Embryonic facial prominence (tissue), 1 donor: ENCODE measurements at regions not wholly inside any gene's neighbourhood (a gene's known extent, or its start where the extent isn't known, plus 50 kb on each side); places are given as distances from the start of the nearest gene placed in this dataset.
"Not testable (repeated sequence)": the region's sequence is repeated elsewhere in the genome, so short reads cannot be mapped to it uniquely, and the experiment has no call there.

Experiments used
- DNase-seq: peaks from one replicate; pipeline ENCODE4 v3.0.0-alpha.2; 2016; ENCODE audit errors: extremely low spot score

DNA sequence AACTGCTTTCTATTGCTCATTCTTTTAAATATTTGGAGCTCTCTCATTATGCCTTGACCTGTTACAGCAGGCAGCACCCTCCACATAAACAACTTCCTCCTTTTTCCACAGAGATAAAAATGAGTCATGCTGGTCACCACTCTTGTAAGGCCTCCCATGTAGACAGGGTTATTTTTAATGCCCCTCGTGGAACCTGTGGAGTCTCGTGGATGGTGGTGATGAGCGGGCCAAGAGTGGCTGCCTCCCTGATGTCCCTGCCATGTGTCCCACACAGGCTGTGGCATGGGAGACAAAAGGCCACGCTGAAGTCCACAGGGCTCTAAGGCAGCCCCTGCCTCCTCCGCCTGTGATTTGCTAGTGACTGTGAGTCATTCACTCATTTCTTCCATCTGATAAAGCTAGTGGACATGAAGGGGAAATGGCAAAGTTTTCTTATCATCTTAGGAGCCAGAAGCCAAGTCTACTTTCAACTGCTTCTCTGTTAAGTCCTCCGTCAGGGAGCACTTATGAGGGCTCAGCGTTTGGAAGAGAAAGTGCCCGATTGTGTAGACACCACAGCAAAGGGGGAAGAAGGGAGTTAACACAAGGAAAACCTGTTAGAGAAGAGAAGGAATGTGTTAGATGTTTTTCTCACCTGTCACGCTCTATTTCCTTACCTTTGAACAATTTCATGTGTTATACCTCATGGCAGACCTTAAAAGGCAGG is 121.6 kb upstream of the FAT1 start:
- DNase-seq: no peak

- DNase-seq: no peak
Measured at GRCh38 chr4:186846426-186846825, 122.8 kb upstream of the FAT1 start.

DNA sequence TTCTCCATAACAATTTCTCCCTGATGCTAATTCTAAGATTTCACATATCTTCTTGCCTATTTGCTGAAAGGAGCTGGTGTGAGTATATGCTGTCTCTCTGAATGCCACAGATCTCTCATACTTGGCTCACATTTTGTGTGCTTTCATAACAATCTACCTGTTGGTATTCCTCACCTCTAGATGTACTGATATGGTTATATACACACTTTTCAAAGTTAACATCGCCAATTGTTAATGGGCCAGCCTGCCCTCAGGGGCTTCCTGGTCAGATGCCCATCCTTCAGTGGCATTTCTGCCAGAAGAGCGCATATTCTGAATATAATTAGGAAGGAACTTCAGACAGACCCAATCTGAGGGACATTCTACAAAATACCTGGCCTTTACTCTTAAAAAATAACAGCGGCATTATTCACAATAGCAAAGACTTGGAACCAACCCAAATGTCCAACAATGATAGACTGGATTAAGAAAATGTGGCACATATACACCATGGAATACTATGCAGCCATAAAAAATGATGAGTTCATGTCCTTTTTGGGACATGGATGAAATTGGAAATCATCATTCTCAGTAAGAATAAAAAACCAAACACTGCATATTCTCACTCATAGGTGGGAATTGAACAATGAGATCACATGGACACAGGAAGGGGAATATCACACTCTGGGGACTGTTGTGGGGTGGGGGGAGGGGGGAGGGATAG is 123.9 kb upstream of the FAT1 start:
- not testable (repeated sequence) for DNase-seq

DNA sequence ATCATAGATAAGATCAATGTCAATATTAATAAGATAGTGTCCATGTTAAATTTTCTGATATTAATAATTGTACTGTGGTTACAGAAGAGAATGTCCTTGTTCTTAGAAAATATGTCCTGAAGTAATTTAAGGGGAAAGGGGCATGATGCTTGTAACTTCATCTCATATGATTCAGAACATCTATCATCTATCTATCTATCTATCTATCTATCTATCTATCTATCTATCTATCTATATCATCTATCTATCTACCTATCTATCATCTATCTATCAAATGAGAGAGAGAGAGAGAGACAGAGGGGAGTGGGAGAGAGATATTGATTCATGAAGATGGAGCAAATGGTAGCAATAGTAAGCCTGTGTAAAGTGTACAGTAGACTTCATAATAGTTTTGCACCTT is 124.8 kb upstream of the FAT1 start:
- DNase-seq: no peak

GRCh38 chr4:186851291-186852072 is 127.8 kb upstream of the FAT1 start:
- DNase-seq: no peak

DNA sequence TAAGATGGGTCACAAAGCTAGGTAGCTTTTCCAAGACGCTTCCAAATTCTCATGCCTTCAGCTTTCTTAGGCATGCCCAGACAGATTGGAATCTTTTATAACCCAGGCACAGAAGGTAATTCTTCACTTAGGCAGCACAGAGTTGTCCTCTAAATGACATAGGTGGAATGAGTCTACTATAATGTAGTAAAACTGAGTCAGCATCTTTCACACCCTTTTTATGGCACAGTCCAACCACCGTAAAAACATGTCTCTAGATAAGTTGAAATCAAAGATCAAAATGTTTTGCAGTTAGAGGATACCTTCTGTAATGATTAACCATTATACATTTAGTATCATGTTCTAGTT is 128.4 kb upstream of the FAT1 start:
- no peak for DNase-seq

DNA sequence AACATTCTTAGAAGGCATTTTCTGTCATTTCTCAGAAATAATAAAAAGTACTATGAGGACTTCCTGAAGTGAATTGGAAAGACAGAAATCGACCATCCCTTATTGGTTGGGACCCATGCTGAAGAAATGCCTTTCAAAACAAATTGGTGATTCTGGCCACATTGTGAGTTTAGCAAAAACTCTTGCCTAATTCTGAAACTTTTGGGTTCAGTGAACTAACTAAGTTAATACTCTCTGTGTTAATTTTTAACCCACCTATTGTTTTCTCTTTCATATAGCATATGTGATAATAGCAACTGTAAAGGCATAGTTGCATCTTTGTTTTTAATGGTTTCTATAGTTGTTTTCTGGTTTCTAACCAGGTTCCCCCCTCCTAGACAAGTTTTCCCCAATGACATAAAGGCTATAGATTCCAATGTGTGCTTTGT is 129.3 kb upstream of the FAT1 start:
- DNase-seq: no peak

GRCh38 chr4:186854256-186854655 is 130.6 kb upstream of the FAT1 start:
- no peak for DNase-seq

- DNase-seq: no peak
Measured at GRCh38 chr4:186855111-186855510, 131.5 kb upstream of the FAT1 start.

DNA sequence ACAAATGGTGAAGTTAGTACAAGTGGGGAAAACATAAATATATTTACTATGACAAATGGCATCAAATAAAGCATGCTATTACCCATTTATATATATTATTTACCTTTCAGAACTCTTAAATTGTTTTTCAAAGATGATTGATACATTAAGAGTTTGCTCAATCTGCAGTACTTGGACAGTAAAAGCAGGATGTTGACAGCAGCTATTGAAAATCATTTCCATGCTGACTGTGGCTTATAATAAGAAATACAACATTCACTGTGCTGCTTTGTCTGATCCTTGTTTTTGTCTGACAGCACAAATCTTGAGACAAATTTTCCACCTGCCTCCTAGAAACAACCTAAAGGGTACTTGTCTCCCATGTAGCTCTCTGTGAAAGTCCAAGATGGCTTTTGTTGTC is 134.1 kb upstream of the FAT1 start:
- DNase-seq: no peak

DNA sequence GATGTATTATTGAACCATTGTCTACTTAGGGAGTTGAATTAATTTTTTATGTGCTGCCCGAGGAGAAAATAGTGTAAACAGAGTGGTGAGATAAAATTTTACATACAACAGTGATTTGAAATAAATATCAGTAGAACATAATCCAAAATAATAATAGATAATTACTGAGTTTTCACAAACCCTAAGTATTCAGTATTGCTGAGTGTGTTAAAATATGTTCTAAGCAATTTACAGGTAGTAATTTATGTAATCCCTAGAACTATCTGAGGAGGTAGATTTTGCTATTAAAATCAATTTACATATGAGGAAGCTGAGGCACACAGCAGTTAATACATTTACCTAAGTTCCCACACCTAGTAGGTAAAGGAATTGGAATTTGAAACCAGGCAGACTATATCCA is 134.7 kb upstream of the FAT1 start:
- no peak for DNase-seq

DNA sequence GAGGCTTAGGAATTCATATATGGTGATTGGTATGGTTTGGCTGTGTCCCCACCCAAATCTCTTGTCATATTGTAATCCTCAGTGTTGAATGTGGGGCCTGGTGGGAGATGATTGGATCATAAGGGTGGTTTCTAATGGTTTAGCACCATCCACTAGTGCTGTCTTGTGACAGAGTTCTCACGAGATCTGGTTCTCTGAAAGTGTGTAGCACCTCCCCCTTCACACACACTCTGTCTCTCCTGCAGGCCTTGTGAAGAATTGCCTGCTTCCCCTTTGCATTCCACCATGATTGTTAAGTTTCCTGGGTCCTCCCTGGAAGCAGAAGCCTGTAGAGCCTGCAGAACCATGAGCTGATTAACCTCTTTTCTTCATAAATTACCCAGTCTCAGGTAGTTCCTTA is 135.8 kb upstream of the FAT1 start:
- DNase-seq: no peak

- DNase-seq: no peak
Measured at GRCh38 chr4:186861317-186861716, 137.7 kb upstream of the FAT1 start.

GRCh38 chr4:186871856-186872255 is 148.2 kb upstream of the FAT1 start:
- DNase-seq: no peak

- DNase-seq: not testable (repeated sequence)
Measured at GRCh38 chr4:186873095-186873494, 149.4 kb upstream of the FAT1 start.

DNA sequence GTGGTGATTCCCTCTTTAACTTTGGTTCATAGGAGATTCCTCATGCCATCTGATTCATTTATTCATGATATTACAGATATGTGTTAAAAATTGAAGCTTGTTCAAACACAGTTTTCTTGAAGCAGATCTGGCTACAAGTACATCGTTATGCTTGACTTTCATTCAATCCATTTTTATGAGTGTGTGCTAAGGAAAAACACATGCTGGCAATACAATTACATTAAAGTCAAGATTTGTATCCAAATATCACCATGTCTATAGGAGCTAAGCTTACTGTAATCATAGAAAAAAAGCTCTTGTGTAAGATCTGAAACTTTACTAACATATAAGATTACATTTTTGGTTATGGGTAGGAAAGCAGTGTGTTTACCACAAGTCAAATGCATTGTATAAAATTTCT is 151.8 kb upstream of the FAT1 start:
- DNase-seq: peak; percentile 25

DNA sequence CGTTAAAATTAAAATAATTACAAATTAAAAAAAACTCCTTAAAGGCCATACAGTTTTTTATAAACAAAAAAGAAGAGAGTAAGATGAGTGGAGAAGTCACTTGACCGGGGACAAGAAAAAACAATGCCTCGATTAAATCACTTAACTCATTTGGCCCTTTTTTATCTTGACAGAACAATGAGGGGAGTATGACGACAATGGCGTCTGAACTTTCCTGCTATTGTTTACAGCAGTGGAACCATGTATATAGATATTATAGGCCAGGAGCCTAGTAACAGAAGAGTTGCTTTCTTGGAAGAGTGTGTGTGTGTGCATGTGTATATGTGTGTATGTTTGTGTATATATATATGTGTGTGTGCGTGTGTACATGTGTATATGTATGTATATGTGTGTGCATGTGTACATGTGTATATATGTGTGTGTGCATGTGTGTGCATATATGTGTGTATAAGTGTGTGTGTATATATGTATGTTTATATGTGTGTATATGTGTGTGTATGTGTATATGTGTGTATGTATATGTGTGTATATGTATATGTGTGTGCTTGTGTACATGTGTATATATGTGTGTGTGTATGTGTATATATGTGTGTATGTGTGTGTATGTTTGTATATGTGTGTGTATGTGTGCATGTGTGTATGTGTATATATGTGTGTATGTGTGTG is 153.4 kb upstream of the FAT1 start:
- no peak for DNase-seq

DNA sequence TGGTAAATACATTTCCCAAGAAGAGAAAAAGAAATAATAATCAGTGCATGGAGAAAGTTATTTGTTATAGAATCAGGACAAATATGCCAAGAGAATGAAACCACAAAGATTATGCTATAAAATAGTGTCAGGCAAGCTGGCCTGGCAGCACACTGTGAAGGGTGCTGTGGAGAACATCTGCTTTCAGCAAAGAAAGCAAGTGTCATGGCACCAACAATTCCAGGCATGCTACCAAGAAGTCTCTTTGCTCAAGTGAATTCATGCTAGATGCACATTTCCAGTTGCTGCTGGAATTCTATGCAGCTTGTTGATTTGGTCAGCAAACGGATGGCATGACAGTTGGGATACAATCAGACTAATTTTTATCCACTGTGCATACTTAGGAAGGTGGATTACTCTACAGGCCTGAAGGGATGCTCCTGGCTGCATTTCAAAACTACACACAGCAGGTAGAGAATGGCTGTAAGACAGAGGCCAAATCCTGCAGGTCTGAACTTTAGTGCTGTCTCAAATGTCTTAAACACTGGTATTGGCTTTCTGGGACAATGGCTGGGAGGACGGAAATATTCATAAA is 154.6 kb upstream of the FAT1 start:
- DNase-seq: no peak

GRCh38 chr4:186881521-186882220 is 158.0 kb upstream of the FAT1 start:
- DNase-seq: no peak

- DNase-seq: no peak
Measured at GRCh38 chr4:186882293-186882692, 158.6 kb upstream of the FAT1 start.

DNA sequence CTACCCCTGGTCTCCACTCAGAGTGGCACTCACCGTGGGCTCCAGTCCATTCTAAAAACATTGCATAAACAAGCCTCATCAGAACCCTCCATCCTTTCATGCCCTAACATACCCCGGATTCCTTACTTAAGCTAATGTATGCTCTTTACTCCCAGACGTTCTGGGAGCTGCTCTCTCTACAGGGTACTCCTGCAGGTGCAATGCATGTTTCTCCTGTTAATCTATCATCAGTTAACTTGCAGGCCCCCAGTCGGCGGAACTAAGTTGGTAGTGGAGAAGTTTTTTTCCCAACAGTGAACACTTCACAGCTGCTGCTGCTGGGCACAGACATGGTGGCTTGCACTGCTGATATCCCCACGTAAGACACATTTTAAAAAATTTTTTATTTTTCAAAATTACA is 161.6 kb upstream of the FAT1 start:
- no peak for DNase-seq
